ENCODE measurements at regions not wholly inside any gene's neighbourhood (a gene's known extent, or its start where the extent isn't known, plus 50 kb on each side); places are given as distances from the start of the nearest gene placed in this dataset.

- no peaks in the 10 kb centered on the region for H3K9me3 ChIP-seq (replicated peaks in 1 of 2; ENCODE audit: control insufficient read depth in 2 of 2, insufficient read depth in 1 of 2, low read depth in 1 of 2, low read length in 2 of 2)
- no peak overlapping the region for H4K8ac ChIP-seq (ENCODE audit: low read depth, low read length)
- H2BK120ac ChIP-seq (ENCODE audit: low read depth, low read length): no peak overlapping the region
- no CpG with 5 or more reads among the region's 3 CpGs for WGBS, 2 donors (ENCODE audit: extremely low coverage in 2 of 2, insufficient read length in 2 of 2, insufficient replicate concordance in 1 of 2)
- no peak overlapping the region for H3K4me2 ChIP-seq (ENCODE audit: insufficient read depth, low read length, poor library complexity, severe bottlenecking)
- no peaks in the 10 kb centered on the region for H3K79me1 ChIP-seq (ENCODE audit: low read depth, low read length)
- no peak overlapping the region for H2AK5ac ChIP-seq (ENCODE audit: low read depth, low read length)
- no peak overlapping the region for H3K14ac ChIP-seq (ENCODE audit: low read length)
- H3K18ac ChIP-seq (ENCODE audit: low read length): no peak overlapping the region
- H2BK5ac ChIP-seq (ENCODE audit: low read length): no peak overlapping the region
- H3K27me3 ChIP-seq (ENCODE audit: control insufficient read depth in 3 of 3, insufficient read depth in 3 of 3, low read depth in 1 of 3, low read length in 3 of 3): no peaks in the 10 kb centered on the region
- H3K27ac ChIP-seq (replicated peaks; ENCODE audit: low read length): no peak overlapping the region
- no peak overlapping the region for H3K4me3 ChIP-seq (ENCODE audit: low read length in 2 of 2)
- H3K36me3 ChIP-seq (replicated peaks in 1 of 2; ENCODE audit: control insufficient read depth in 2 of 2, insufficient read depth in 2 of 2, low read length in 2 of 2): no peaks in the 10 kb centered on the region
- H3K4me1 ChIP-seq (ENCODE audit: control insufficient read depth in 2 of 2, insufficient read depth in 1 of 2, low read depth in 1 of 2, low read length in 2 of 2): no peaks in the 10 kb centered on the region
- H2BK15ac ChIP-seq (ENCODE audit: low read length): no peak overlapping the region
- H2BK12ac ChIP-seq (ENCODE audit: low read length): no peak overlapping the region
- H3K23ac ChIP-seq (ENCODE audit: low read depth, low read length, poor library complexity): no peak overlapping the region
- H2AFZ ChIP-seq (ENCODE audit: low read length): no peak overlapping the region
- H3K9ac ChIP-seq (ENCODE audit: low read depth, low read length, poor library complexity): no peak overlapping the region
- no peak overlapping the region for H3K4ac ChIP-seq (ENCODE audit: low read length)
- no peak overlapping the region for H4K91ac ChIP-seq (ENCODE audit: low read depth, low read length, poor library complexity)
- DNase-seq (ENCODE audit: low spot score): no peak
Observed at GRCh38 chr2:220969348-220969747, 602.8 kb downstream of the EPHA4 start.

DNA sequence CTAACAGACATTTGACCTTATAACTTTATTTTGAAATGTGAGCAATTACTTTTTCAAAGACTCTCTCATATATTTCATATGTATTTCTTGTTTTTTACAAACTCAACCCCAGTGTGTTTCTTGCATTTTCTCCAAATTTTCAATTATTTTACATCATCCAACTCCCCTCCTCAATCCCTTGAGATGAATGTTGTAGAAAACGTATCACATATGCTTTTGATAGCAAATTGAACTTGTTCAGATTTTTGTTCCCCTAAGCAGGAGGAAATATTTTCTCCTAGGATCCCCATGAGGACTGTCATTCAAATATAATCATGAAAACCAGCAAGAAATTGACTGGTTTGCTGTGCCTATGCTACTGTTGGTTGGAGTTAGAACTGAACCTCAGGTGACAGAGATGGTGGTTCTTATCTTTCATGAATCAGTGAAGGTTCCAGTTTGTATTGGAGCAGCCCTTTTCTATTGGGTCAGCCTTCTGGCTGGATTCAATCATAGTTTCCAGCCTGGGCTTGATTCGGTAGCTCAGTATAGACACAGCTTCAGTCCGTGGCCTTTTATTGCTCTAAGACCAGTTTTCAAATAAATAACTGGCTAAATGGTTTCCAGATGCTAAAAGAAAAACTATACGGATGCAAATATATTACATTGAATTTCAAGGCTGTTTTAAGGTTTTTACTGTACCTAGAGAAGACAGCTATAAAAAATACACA, 591.0 kb downstream of the EPHA4 start:
- Histone ChIP-seq H3K27me3 (ENCODE audit: control insufficient read depth in 3 of 3, insufficient read depth in 3 of 3, low read depth in 1 of 3, low read length in 3 of 3) (no peaks in the 10 kb centered on the region), H3K9me3 (replicated peaks in 1 of 2; ENCODE audit: control insufficient read depth in 2 of 2, insufficient read depth in 1 of 2, low read depth in 1 of 2, low read length in 2 of 2) (no peaks in the 10 kb centered on the region), H3K36me3 (replicated peaks in 1 of 2; ENCODE audit: control insufficient read depth in 2 of 2, insufficient read depth in 2 of 2, low read length in 2 of 2) (no peaks in the 10 kb centered on the region), H3K4me2 (ENCODE audit: insufficient read depth, low read length, poor library complexity, severe bottlenecking) (no peak overlapping the region), H3K9ac (ENCODE audit: low read depth, low read length, poor library complexity) (no peak overlapping the region), H2BK5ac (ENCODE audit: low read length) (no peak overlapping the region), H2AK5ac (ENCODE audit: low read depth, low read length) (no peak overlapping the region), H3K23ac (ENCODE audit: low read depth, low read length, poor library complexity) (no peak overlapping the region), H2BK12ac (ENCODE audit: low read length) (no peak overlapping the region), H3K27ac (replicated peaks; ENCODE audit: low read length) (no peak overlapping the region), H3K79me1 (ENCODE audit: low read depth, low read length) (no peaks in the 10 kb centered on the region), H3K4me1 (ENCODE audit: control insufficient read depth in 2 of 2, insufficient read depth in 1 of 2, low read depth in 1 of 2, low read length in 2 of 2) (no peaks in the 10 kb centered on the region), H4K8ac (ENCODE audit: low read depth, low read length) (no peak overlapping the region), H2BK15ac (ENCODE audit: low read length) (no peak overlapping the region), H2BK120ac (ENCODE audit: low read depth, low read length) (no peak overlapping the region), H3K18ac (ENCODE audit: low read length) (no peak overlapping the region), H4K91ac (ENCODE audit: low read depth, low read length, poor library complexity) (no peak overlapping the region), H3K4me3 (ENCODE audit: low read length in 2 of 2) (no peak overlapping the region), H3K14ac (ENCODE audit: low read length) (no peak overlapping the region), H2AFZ (ENCODE audit: low read length) (no peak overlapping the region), H3K4ac (ENCODE audit: low read length) (no peak overlapping the region)
- no CpG with 5 or more reads among the region's 4 CpGs for WGBS, 2 donors (ENCODE audit: extremely low coverage in 2 of 2, insufficient read length in 2 of 2, insufficient replicate concordance in 1 of 2)
- no peak for DNase-seq (ENCODE audit: low spot score)

DNA sequence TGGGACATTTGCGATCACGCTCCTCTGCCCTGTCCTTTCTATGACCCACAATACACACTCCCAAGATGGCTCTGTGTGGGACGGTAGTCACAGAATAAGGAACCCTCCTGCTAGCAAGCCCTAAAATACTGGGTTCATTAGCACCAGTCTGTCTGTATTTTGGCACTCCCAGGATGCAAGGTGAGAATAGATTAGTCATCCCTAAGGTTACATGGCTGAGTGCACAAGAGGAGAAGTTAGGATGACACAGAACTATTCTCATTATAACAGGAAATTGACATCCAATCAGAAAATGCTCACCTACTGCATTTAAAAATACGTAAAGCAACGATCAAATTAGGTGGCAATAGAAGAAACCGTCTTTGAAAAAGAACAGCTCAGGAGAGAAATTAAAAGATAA, 590.2 kb downstream of the EPHA4 start:
- WGBS, 2 donors (ENCODE audit: extremely low coverage in 2 of 2, insufficient read length in 2 of 2, insufficient replicate concordance in 1 of 2): no CpG with 5 or more reads among the region's 6 CpGs
- H2BK5ac ChIP-seq (ENCODE audit: low read length): no peak overlapping the region
- no peaks in the 10 kb centered on the region for H3K9me3 ChIP-seq (replicated peaks in 1 of 2; ENCODE audit: control insufficient read depth in 2 of 2, insufficient read depth in 1 of 2, low read depth in 1 of 2, low read length in 2 of 2)

GRCh38 chr2:220985561-220985960, 586.5 kb downstream of the EPHA4 start:
- Histone ChIP-seq H3K4me1 (ENCODE audit: control insufficient read depth in 2 of 2, insufficient read depth in 1 of 2, low read depth in 1 of 2, low read length in 2 of 2) (no peaks in the 10 kb centered on the region), H4K8ac (ENCODE audit: low read depth, low read length) (no peak overlapping the region), H3K9ac (ENCODE audit: low read depth, low read length, poor library complexity) (no peak overlapping the region), H3K27ac (replicated peaks; ENCODE audit: low read length) (no peak overlapping the region), H3K27me3 (ENCODE audit: control insufficient read depth in 3 of 3, insufficient read depth in 3 of 3, low read depth in 1 of 3, low read length in 3 of 3) (no peaks in the 10 kb centered on the region), H3K9me3 (replicated peaks in 1 of 2; ENCODE audit: control insufficient read depth in 2 of 2, insufficient read depth in 1 of 2, low read depth in 1 of 2, low read length in 2 of 2) (no peaks in the 10 kb centered on the region), H3K36me3 (replicated peaks in 1 of 2; ENCODE audit: control insufficient read depth in 2 of 2, insufficient read depth in 2 of 2, low read length in 2 of 2) (no peaks in the 10 kb centered on the region), H3K79me1 (ENCODE audit: low read depth, low read length) (no peaks in the 10 kb centered on the region), H2BK15ac (ENCODE audit: low read length) (no peak overlapping the region), H3K4me2 (ENCODE audit: insufficient read depth, low read length, poor library complexity, severe bottlenecking) (no peak overlapping the region), H2BK12ac (ENCODE audit: low read length) (no peak overlapping the region), H4K91ac (ENCODE audit: low read depth, low read length, poor library complexity) (no peak overlapping the region), H3K14ac (ENCODE audit: low read length) (no peak overlapping the region), H3K18ac (ENCODE audit: low read length) (no peak overlapping the region), H2BK5ac (ENCODE audit: low read length) (no peak overlapping the region), H2AFZ (ENCODE audit: low read length) (no peak overlapping the region), H2BK120ac (ENCODE audit: low read depth, low read length) (no peak overlapping the region), H2AK5ac (ENCODE audit: low read depth, low read length) (no peak overlapping the region), H3K23ac (ENCODE audit: low read depth, low read length, poor library complexity) (no peak overlapping the region), H3K4me3 (ENCODE audit: low read length in 2 of 2) (no peak overlapping the region), H3K4ac (ENCODE audit: low read length) (no peak overlapping the region)
- WGBS, 2 donors (ENCODE audit: extremely low coverage in 2 of 2, insufficient read length in 2 of 2, insufficient replicate concordance in 1 of 2): no CpG with 5 or more reads among the region's 4 CpGs
- no peak for DNase-seq (ENCODE audit: low spot score)

More for the DNA sequence above, 590.2 kb downstream of the EPHA4 start:
- H2BK15ac ChIP-seq (ENCODE audit: low read length): no peak overlapping the region
- no peak overlapping the region for H2BK120ac ChIP-seq (ENCODE audit: low read depth, low read length)
- H3K9ac ChIP-seq (ENCODE audit: low read depth, low read length, poor library complexity): no peak overlapping the region
- H3K36me3 ChIP-seq (replicated peaks in 1 of 2; ENCODE audit: control insufficient read depth in 2 of 2, insufficient read depth in 2 of 2, low read length in 2 of 2): no peaks in the 10 kb centered on the region
- no peak overlapping the region for H2BK12ac ChIP-seq (ENCODE audit: low read length)
- H3K4ac ChIP-seq (ENCODE audit: low read length): no peak overlapping the region
- no peak overlapping the region for H2AFZ ChIP-seq (ENCODE audit: low read length)
- no peaks in the 10 kb centered on the region for H3K4me1 ChIP-seq (ENCODE audit: control insufficient read depth in 2 of 2, insufficient read depth in 1 of 2, low read depth in 1 of 2, low read length in 2 of 2)
- no peak overlapping the region for H3K14ac ChIP-seq (ENCODE audit: low read length)
- no peak overlapping the region for H3K4me2 ChIP-seq (ENCODE audit: insufficient read depth, low read length, poor library complexity, severe bottlenecking)
- no peaks in the 10 kb centered on the region for H3K79me1 ChIP-seq (ENCODE audit: low read depth, low read length)
- H3K27ac ChIP-seq (replicated peaks; ENCODE audit: low read length): no peak overlapping the region
- H3K27me3 ChIP-seq (ENCODE audit: control insufficient read depth in 3 of 3, insufficient read depth in 3 of 3, low read depth in 1 of 3, low read length in 3 of 3): no peaks in the 10 kb centered on the region
- no peak overlapping the region for H4K91ac ChIP-seq (ENCODE audit: low read depth, low read length, poor library complexity)
- H2AK5ac ChIP-seq (ENCODE audit: low read depth, low read length): no peak overlapping the region
- no peak overlapping the region for H3K4me3 ChIP-seq (ENCODE audit: low read length in 2 of 2)
- no peak overlapping the region for H4K8ac ChIP-seq (ENCODE audit: low read depth, low read length)
- H3K23ac ChIP-seq (ENCODE audit: low read depth, low read length, poor library complexity): no peak overlapping the region
- DNase-seq (ENCODE audit: low spot score): no peak
- H3K18ac ChIP-seq (ENCODE audit: low read length): no peak overlapping the region

Data from neuronal stem cell (in vitro differentiated cells).